ENCODE measurements at regions not wholly inside any gene's neighbourhood (a gene's known extent, or its start where the extent isn't known, plus 50 kb on each side); places are given as distances from the start of the nearest gene placed in this dataset.
"Not testable (repeated sequence)": the region's sequence is repeated elsewhere in the genome, so short reads cannot be mapped to it uniquely, and the experiment has no call there.

- H3K4me3 ChIP-seq: no peak overlapping the region
- no peak for DNase-seq (ENCODE audit: low spot score in 2 of 2)
- no peaks in the 10 kb centered on the region for H3K9me3 ChIP-seq
- in situ Hi-C loops (cut with MboI; ENCODE audit: low sequenced_read_pairs): no loop called here
- H3K4me1 ChIP-seq: no peaks in the 10 kb centered on the region
- H3K27me3 ChIP-seq (ENCODE audit: low read depth): 0 out of 2 replicates have a peak, but pooled peaks cover 5% of the 10 kb centered on the region
- no peaks in the 10 kb centered on the region for H3K36me3 ChIP-seq (replicated peaks)
These were observed 64.8 kb upstream of the ABHD2 start for GRCh38 chr15:89023311-89023961.

- Histone ChIP-seq H3K36me3 (replicated peaks) (no peaks in the 10 kb centered on the region), H3K27me3 (ENCODE audit: low read depth) (0 out of 2 replicates have a peak, but pooled peaks cover 5% of the 10 kb centered on the region), H3K4me1 (no peaks in the 10 kb centered on the region), H3K4me3 (no peak overlapping the region), H3K9me3 (no peaks in the 10 kb centered on the region)
- in situ Hi-C loops (cut with MboI; ENCODE audit: low sequenced_read_pairs): no loop called here
- DNase-seq (ENCODE audit: low spot score in 2 of 2): no peak
These were observed 63.8 kb upstream of the ABHD2 start for GRCh38 chr15:89024418-89024817.

GRCh38 chr15:89026167-89026566, 62.1 kb upstream of the ABHD2 start:
- no peak for DNase-seq (ENCODE audit: low spot score in 2 of 2)
- Histone ChIP-seq H3K36me3 (replicated peaks) (no peaks in the 10 kb centered on the region), H3K27me3 (ENCODE audit: low read depth) (0 out of 2 replicates have a peak, but pooled peaks cover 5% of the 10 kb centered on the region), H3K4me3 (no peak overlapping the region), H3K9me3 (0 out of 2 replicates have a peak, but pooled peaks cover 3% of the 10 kb centered on the region), H3K4me1 (peaks cover 5% of the 10 kb centered on the region)
- in situ Hi-C loops (cut with MboI; ENCODE audit: low sequenced_read_pairs): no loop called here

GRCh38 chr15:89028036-89028435, 60.2 kb upstream of the ABHD2 start:
- in situ Hi-C loops (cut with MboI; ENCODE audit: low sequenced_read_pairs): no loop called here
- H3K36me3 ChIP-seq (replicated peaks): no peaks in the 10 kb centered on the region
- H3K27me3 ChIP-seq (ENCODE audit: low read depth): 0 out of 2 replicates have a peak, but pooled peaks cover 5% of the 10 kb centered on the region
- peaks cover 5% of the 10 kb centered on the region for H3K4me1 ChIP-seq
- H3K9me3 ChIP-seq: 0 out of 2 replicates have a peak, but pooled peaks cover 3% of the 10 kb centered on the region
- peak in 1 of 2 experiments; percentile 4 for DNase-seq (ENCODE audit: low spot score in 2 of 2)
- H3K4me3 ChIP-seq: no peak overlapping the region

GRCh38 chr15:89030311-89030710, 57.9 kb upstream of the ABHD2 start:
- in situ Hi-C loops (cut with MboI; ENCODE audit: low sequenced_read_pairs): no loop called here
- Histone ChIP-seq H3K36me3 (replicated peaks) (no peaks in the 10 kb centered on the region), H3K4me3 (no peak overlapping the region), H3K27me3 (ENCODE audit: low read depth) (peaks cover 11% of the 10 kb centered on the region; the same call in 1 of the 2 replicates), H3K9me3 (0 out of 2 replicates have a peak, but pooled peaks cover 3% of the 10 kb centered on the region), H3K4me1 (peaks cover 5% of the 10 kb centered on the region)
- DNase-seq (ENCODE audit: low spot score in 2 of 2): no peak

GRCh38 chr15:89031637-89032285, 56.5 kb upstream of the ABHD2 start:
- H3K4me3 ChIP-seq; H3K36me3 ChIP-seq (replicated peaks); H3K9me3 ChIP-seq; H3K4me1 ChIP-seq; DNase-seq (ENCODE audit: low spot score in 2 of 2); in situ Hi-C loops (cut with MboI; ENCODE audit: low sequenced_read_pairs): not testable (repeated sequence)
- H3K27me3 ChIP-seq (ENCODE audit: low read depth): peaks cover 15% of the 10 kb centered on the region

- DNase-seq (ENCODE audit: low spot score in 2 of 2): peak in 1 of 2 experiments; percentile 7
- peaks cover 23% of the 10 kb centered on the region for H3K27me3 ChIP-seq (ENCODE audit: low read depth)
- H3K4me1 ChIP-seq: peaks cover 5% of the 10 kb centered on the region
- no peaks in the 10 kb centered on the region for H3K36me3 ChIP-seq (replicated peaks)
- no peak overlapping the region for H3K4me3 ChIP-seq
- in situ Hi-C loops (cut with MboI; ENCODE audit: low sequenced_read_pairs): no loop called here
- H3K9me3 ChIP-seq: 0 out of 2 replicates have a peak, but pooled peaks cover 3% of the 10 kb centered on the region
These were observed 54.0 kb upstream of the ABHD2 start for GRCh38 chr15:89034305-89034704.

- Histone ChIP-seq H3K27me3 (ENCODE audit: low read depth) (peaks cover 23% of the 10 kb centered on the region), H3K4me3 (no peak overlapping the region), H3K36me3 (replicated peaks) (no peaks in the 10 kb centered on the region), H3K9me3 (no peaks in the 10 kb centered on the region), H3K4me1 (peaks cover 3% of the 10 kb centered on the region)
- no peak for DNase-seq (ENCODE audit: low spot score in 2 of 2)
- in situ Hi-C loops (cut with MboI; ENCODE audit: low sequenced_read_pairs): no loop called here
These were observed 53.1 kb upstream of the ABHD2 start for GRCh38 chr15:89035150-89035549.

- no peaks in the 10 kb centered on the region for H3K4me1 ChIP-seq
- peaks cover 23% of the 10 kb centered on the region for H3K27me3 ChIP-seq (ENCODE audit: low read depth)
- no peak for DNase-seq (ENCODE audit: low spot score in 2 of 2)
- no peak overlapping the region for H3K4me3 ChIP-seq
- in situ Hi-C loops (cut with MboI; ENCODE audit: low sequenced_read_pairs): no loop called here
- no peaks in the 10 kb centered on the region for H3K36me3 ChIP-seq (replicated peaks)
- H3K9me3 ChIP-seq: no peaks in the 10 kb centered on the region
These were observed 52.6 kb upstream of the ABHD2 start for GRCh38 chr15:89035658-89036057.

- peak in 1 of 2 experiments; percentile 6 for DNase-seq (ENCODE audit: low spot score in 2 of 2)
- in situ Hi-C loops (cut with MboI; ENCODE audit: low sequenced_read_pairs): no loop called here
- Histone ChIP-seq H3K9me3 (no peaks in the 10 kb centered on the region), H3K27me3 (ENCODE audit: low read depth) (peaks cover 23% of the 10 kb centered on the region), H3K36me3 (replicated peaks) (no peaks in the 10 kb centered on the region), H3K4me3 (no peak overlapping the region), H3K4me1 (no peaks in the 10 kb centered on the region)
These were observed 50.1 kb upstream of the ABHD2 start for GRCh38 chr15:89038146-89038545.

Data from HAP-1 (cell line).